AG04450 (cell line): ENCODE measurements at regions not wholly inside any gene's neighbourhood (a gene's known extent, or its start where the extent isn't known, plus 50 kb on each side); places are given as distances from the start of the nearest gene placed in this dataset.

Source experiments
- CTCF ChIA-PET: fragments of 300-600, 350-600 bp; formaldehyde crosslinking; extraction: SDS; loops from one replicate; lab custom pipeline; 2022; ENCODE audit warnings: antibody characterized with exemption, inconsistent platforms; lab: Charles Lee
- POLR2A ChIA-PET: fragments of 350-600 bp; formaldehyde crosslinking; extraction: SDS; loops from one replicate; lab custom pipeline; 2021; ENCODE audit warnings: antibody characterized with exemption, inconsistent platforms; lab: Yijun Ruan, JAX
- DNase-seq: peaks from one replicate; pipeline ENCODE4 v3.0.0-alpha.2; 2011; ENCODE audit warnings: low read depth, low spot score
- H3K27ac ChIP-seq: one replicate; pipeline ENCODE4 v1.5.1; 2012; ENCODE audit warnings: low read depth, low read length, control low read depth
- H3K27me3 ChIP-seq: one replicate; pipeline ENCODE4 v1.6.0; 2012; ENCODE audit warnings: low read length; ENCODE audit not compliant: control insufficient read depth, insufficient read depth
- H3K4me3 ChIP-seq: 2 replicates; pipeline ENCODE4 v1.5.1; 2011; ENCODE audit warnings: mild to moderate bottlenecking, low read depth, low read length, control low read depth
- H3K9me3 ChIP-seq: 2 replicates; pipeline ENCODE4 v1.5.1; 2012; ENCODE audit warnings: low read length; ENCODE audit not compliant: control insufficient read depth, insufficient read depth
- CTCF ChIP-seq: IDR thresholded peaks from 2 replicates; pipeline ENCODE4 v1.5.1; 2011; ENCODE audit warnings: low read depth, low read length, control low read depth, inconsistent platforms

GRCh38 chr18:43668866-43669265 is 391.6 kb upstream of the SYT4 start:
- Histone ChIP-seq H3K27ac (no peak overlapping the region), H3K9me3 (no peaks in the 10 kb centered on the region), H3K4me3 (no peak overlapping the region), H3K27me3 (no peaks in the 10 kb centered on the region)
- DNase-seq, result no peak
- TF ChIP-seq CTCF, result no peak
- CTCF ChIA-PET, result no interaction called here
- POLR2A ChIA-PET, result no interaction called here

GRCh38 chr18:43671431-43671830 is 394.1 kb upstream of the SYT4 start:
- DNase-seq, result no peak
- ChIA-PET CTCF (interaction anchor here (1.0 kb wide), 1 partner anchor 10 kb away, joined by 3 read pairs; no protein-coding TSS in a partner anchor), POLR2A (no interaction called here)
- TF ChIP-seq CTCF, result no peak
- Histone ChIP-seq H3K27ac (no peak overlapping the region), H3K27me3 (no peaks in the 10 kb centered on the region), H3K4me3 (no peak overlapping the region), H3K9me3 (no peaks in the 10 kb centered on the region)

DNA sequence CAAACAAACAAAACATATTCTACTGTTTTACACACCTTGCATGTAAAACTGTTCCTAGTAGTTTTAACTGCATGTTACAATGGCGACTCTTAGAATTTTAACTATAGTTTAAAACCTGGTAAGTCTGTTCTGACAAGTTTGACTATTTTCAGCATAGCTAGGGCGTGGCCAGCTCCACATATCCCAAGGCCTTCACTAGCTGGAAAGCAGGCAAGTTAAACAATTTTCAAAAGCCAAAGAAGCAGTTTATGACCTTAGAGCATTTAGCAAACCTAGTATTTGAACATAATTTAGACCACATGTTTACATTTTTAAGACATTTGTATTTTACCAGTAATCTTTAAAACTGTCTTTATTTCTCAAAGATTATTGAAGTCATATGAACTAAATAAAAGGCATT is 402.8 kb upstream of the SYT4 start:
- Histone ChIP-seq H3K4me3 (no peak overlapping the region), H3K27me3 (no peaks in the 10 kb centered on the region), H3K27ac (no peak overlapping the region), H3K9me3 (no peaks in the 10 kb centered on the region)
- DNase-seq, result no peak
- ChIA-PET CTCF (interaction anchor here (0.6 to 1.3 kb wide), 2 partner anchors 18 to 880 kb away, joined by 3 to 5 read pairs; no protein-coding TSS in a partner anchor), POLR2A (interaction anchor here (1.0 kb wide), 1 partner anchor 15 kb away, joined by 3 read pairs; no protein-coding TSS in a partner anchor)
- TF ChIP-seq CTCF, result no peak

DNA sequence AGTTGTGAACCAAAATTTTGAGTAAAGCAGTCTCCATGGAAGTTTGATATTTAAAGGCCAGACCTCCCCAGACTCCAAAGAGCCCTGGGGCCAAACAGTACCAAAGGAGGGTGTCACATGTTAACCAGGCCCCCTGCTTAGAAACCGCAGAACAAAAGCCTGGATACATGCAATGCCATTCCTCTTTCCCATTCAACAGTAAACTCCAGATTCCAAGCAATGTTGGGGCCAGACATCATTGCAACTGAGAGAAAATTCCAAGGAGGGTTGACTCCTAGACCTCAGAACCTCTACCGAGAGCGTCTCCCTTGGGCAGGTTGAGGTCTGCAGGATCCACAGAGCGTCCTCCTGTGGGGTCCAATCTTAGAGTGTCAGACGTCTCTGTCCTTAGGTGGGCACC is 404.4 kb upstream of the SYT4 start:
- POLR2A ChIA-PET, result no interaction called here
- CTCF ChIA-PET, result no interaction called here
- DNase-seq, result no peak
- Histone ChIP-seq H3K9me3 (no peaks in the 10 kb centered on the region), H3K27me3 (no peaks in the 10 kb centered on the region), H3K27ac (no peak overlapping the region), H3K4me3 (no peak overlapping the region)
- TF ChIP-seq CTCF, result no peak

DNA sequence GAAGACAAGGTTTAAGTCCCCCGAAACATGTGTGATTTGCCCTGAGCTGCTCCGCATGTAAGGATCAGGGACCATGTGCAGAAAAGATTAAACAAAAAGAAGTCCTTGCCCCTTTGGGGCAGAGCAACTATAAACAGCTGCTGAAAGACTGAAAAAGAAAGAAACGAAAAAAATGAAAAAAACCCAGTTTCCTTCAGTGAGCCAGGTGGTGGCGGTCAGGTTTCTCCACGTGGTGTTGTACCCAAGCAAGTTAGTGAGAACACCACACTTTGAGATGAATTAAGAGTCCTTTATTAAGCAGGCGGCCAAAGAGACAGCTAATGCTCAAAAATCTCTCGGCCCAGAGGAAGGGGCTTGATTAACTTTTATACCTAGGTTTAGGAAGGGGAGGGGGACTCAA is 404.9 kb upstream of the SYT4 start:
- DNase-seq, result no peak
- no peak overlapping the region for H3K27ac ChIP-seq
- no peak overlapping the region for H3K4me3 ChIP-seq
- no peaks in the 10 kb centered on the region for H3K9me3 ChIP-seq
- no peak for TF ChIP-seq CTCF
- ChIA-PET CTCF (no interaction called here), POLR2A (no interaction called here)
- H3K27me3 ChIP-seq, result no peaks in the 10 kb centered on the region
